Memory B cell (primary cell): ENCODE measurements at regions not wholly inside any gene's neighbourhood (a gene's known extent, or its start where the extent isn't known, plus 50 kb on each side); places are given as distances from the start of the nearest gene placed in this dataset.
"Not testable (repeated sequence)": the region's sequence is repeated elsewhere in the genome, so short reads cannot be mapped to it uniquely, and the experiment has no call there.

Experiments
- ATAC-seq: fragments of 150-1000 bp; cut with Tn5 transposase; 2 replicates; pipeline ENCODE4 v1.10.0; 2021; ENCODE audit warnings: low read depth, mild to moderate bottlenecking, moderate library complexity
- DNase-seq, 2 donors: peaks; one replicate each; pipeline ENCODE4 v3.0.0; 2022; ENCODE audit warnings: low spot score in 2 of 2
- H3K27ac Mint-ChIP-seq: one replicate; pipeline ENCODE4 v1.8.0; 2022; ENCODE audit warnings: mild to moderate bottlenecking, moderate library complexity, mixed read lengths
- H3K27me3 Mint-ChIP-seq: one replicate; pipeline ENCODE4 v1.8.0; 2022; ENCODE audit warnings: mixed read lengths
- H3K36me3 Mint-ChIP-seq: one replicate; pipeline ENCODE4 v1.8.0; 2022; ENCODE audit warnings: mild to moderate bottlenecking, mixed read lengths
- H3K4me1 Mint-ChIP-seq: one replicate; pipeline ENCODE4 v1.8.0; 2022; ENCODE audit warnings: mixed read lengths
- H3K4me3 Mint-ChIP-seq: one replicate; pipeline ENCODE4 v1.8.0; 2022; ENCODE audit warnings: mild to moderate bottlenecking, moderate library complexity, mixed read lengths
- H3K9me3 Mint-ChIP-seq: one replicate; pipeline ENCODE4 v1.8.0; 2022; ENCODE audit warnings: mixed read lengths

GRCh38 chr5:152456815-152457443, 51.9 kb upstream of the NMUR2 start:
- Mint-ChIP-seq H3K9me3 (peaks cover 1% of the 10 kb centered on the region), H3K4me3 (no peak overlapping the region), H3K36me3 (no peaks in the 10 kb centered on the region), H3K27me3 (peaks cover 9% of the 10 kb centered on the region), H3K27ac (no peak overlapping the region), H3K4me1 (peaks cover 7% of the 10 kb centered on the region)
- no peak for ATAC-seq
- no peak for DNase-seq

- H3K36me3 Mint-ChIP-seq = no peaks in the 10 kb centered on the region
- peak overlapping the region; percentile 11 for H3K27ac Mint-ChIP-seq
- H3K4me1 Mint-ChIP-seq = peaks cover 13% of the 10 kb centered on the region
- DNase-seq = peak in 1 of 2 donors; percentile 8
- H3K9me3 Mint-ChIP-seq = no peaks in the 10 kb centered on the region
- ATAC-seq = peak; percentile 88
- H3K4me3 Mint-ChIP-seq = peak overlapping the region; percentile 70
- peaks cover 6% of the 10 kb centered on the region for H3K27me3 Mint-ChIP-seq
Observed at GRCh38 chr5:152462021-152462721, 57.1 kb upstream of the NMUR2 start.

GRCh38 chr5:152464048-152464447, 59.0 kb upstream of the NMUR2 start:
- Mint-ChIP-seq H3K36me3 (no peaks in the 10 kb centered on the region), H3K4me1 (peaks cover 13% of the 10 kb centered on the region), H3K4me3 (no peak overlapping the region), H3K27ac (no peak overlapping the region), H3K9me3 (no peaks in the 10 kb centered on the region), H3K27me3 (peaks cover 5% of the 10 kb centered on the region)
- DNase-seq (no peak), ATAC-seq (no peak)

- Mint-ChIP-seq H3K27me3 (peaks cover 5% of the 10 kb centered on the region), H3K9me3 (no peaks in the 10 kb centered on the region), H3K36me3 (no peaks in the 10 kb centered on the region), H3K4me3 (no peak overlapping the region), H3K27ac (no peak overlapping the region), H3K4me1 (peaks cover 13% of the 10 kb centered on the region)
- DNase-seq (no peak), ATAC-seq (no peak)
Observed at GRCh38 chr5:152465140-152465539, 60.1 kb upstream of the NMUR2 start.

- no peaks in the 10 kb centered on the region for H3K9me3 Mint-ChIP-seq
- no peak for DNase-seq
- ATAC-seq = no peak
- H3K36me3 Mint-ChIP-seq = no peaks in the 10 kb centered on the region
- no peak overlapping the region for H3K27ac Mint-ChIP-seq
- no peak overlapping the region for H3K4me3 Mint-ChIP-seq
- H3K4me1 Mint-ChIP-seq = peaks cover 13% of the 10 kb centered on the region
- peaks cover 10% of the 10 kb centered on the region for H3K27me3 Mint-ChIP-seq
Observed at GRCh38 chr5:152466085-152466745, 61.1 kb upstream of the NMUR2 start.

GRCh38 chr5:152470167-152470566, 65.1 kb upstream of the NMUR2 start:
- DNase-seq = no peak
- no peak for ATAC-seq
- H3K4me3 Mint-ChIP-seq = no peak overlapping the region
- no peaks in the 10 kb centered on the region for H3K9me3 Mint-ChIP-seq
- no peaks in the 10 kb centered on the region for H3K36me3 Mint-ChIP-seq
- H3K4me1 Mint-ChIP-seq = no peaks in the 10 kb centered on the region
- H3K27ac Mint-ChIP-seq = no peak overlapping the region
- peaks cover 19% of the 10 kb centered on the region for H3K27me3 Mint-ChIP-seq

- Mint-ChIP-seq H3K4me3 (no peak overlapping the region), H3K27ac (no peak overlapping the region), H3K36me3 (no peaks in the 10 kb centered on the region), H3K27me3 (peaks cover 18% of the 10 kb centered on the region), H3K4me1 (no peaks in the 10 kb centered on the region), H3K9me3 (no peaks in the 10 kb centered on the region)
- no peak for ATAC-seq
- no peak for DNase-seq
Observed at GRCh38 chr5:152472083-152472482, 67.0 kb upstream of the NMUR2 start.

GRCh38 chr5:152474961-152475360, 69.9 kb upstream of the NMUR2 start:
- no peak overlapping the region for H3K27ac Mint-ChIP-seq
- no peaks in the 10 kb centered on the region for H3K9me3 Mint-ChIP-seq
- H3K36me3 Mint-ChIP-seq = no peaks in the 10 kb centered on the region
- DNase-seq (no peak), ATAC-seq (no peak)
- H3K27me3 Mint-ChIP-seq = peaks cover 14% of the 10 kb centered on the region
- no peak overlapping the region for H3K4me3 Mint-ChIP-seq
- H3K4me1 Mint-ChIP-seq = no peaks in the 10 kb centered on the region

GRCh38 chr5:152477536-152477935, 72.5 kb upstream of the NMUR2 start:
- DNase-seq = no peak
- H3K27ac Mint-ChIP-seq = no peak overlapping the region
- ATAC-seq = no peak
- H3K4me3 Mint-ChIP-seq = no peak overlapping the region
- no peaks in the 10 kb centered on the region for H3K36me3 Mint-ChIP-seq
- no peaks in the 10 kb centered on the region for H3K9me3 Mint-ChIP-seq
- H3K27me3 Mint-ChIP-seq = peaks cover 8% of the 10 kb centered on the region
- H3K4me1 Mint-ChIP-seq = peaks cover 7% of the 10 kb centered on the region

- DNase-seq, H3K4me1 Mint-ChIP-seq, ATAC-seq, H3K4me3 Mint-ChIP-seq, H3K27me3 Mint-ChIP-seq, H3K27ac Mint-ChIP-seq, H3K9me3 Mint-ChIP-seq, H3K36me3 Mint-ChIP-seq: not testable (repeated sequence)
Observed at GRCh38 chr5:152479866-152480265, 74.8 kb upstream of the NMUR2 start.

GRCh38 chr5:152480677-152481076, 75.6 kb upstream of the NMUR2 start:
- H3K4me1 Mint-ChIP-seq, H3K36me3 Mint-ChIP-seq, H3K9me3 Mint-ChIP-seq, H3K27me3 Mint-ChIP-seq, DNase-seq: not testable (repeated sequence)
- ATAC-seq = peak; percentile 39
- H3K4me3 Mint-ChIP-seq = peak overlapping the region; percentile 78
- H3K27ac Mint-ChIP-seq = peak overlapping the region; percentile 76

- no peaks in the 10 kb centered on the region for H3K27me3 Mint-ChIP-seq
- H3K9me3 Mint-ChIP-seq = no peaks in the 10 kb centered on the region
- DNase-seq (no peak), ATAC-seq (no peak)
- H3K36me3 Mint-ChIP-seq = no peaks in the 10 kb centered on the region
- peaks cover 4% of the 10 kb centered on the region for H3K4me1 Mint-ChIP-seq
- H3K27ac Mint-ChIP-seq = no peak overlapping the region
- H3K4me3 Mint-ChIP-seq = no peak overlapping the region
Observed at GRCh38 chr5:152487130-152487529, 82.1 kb upstream of the NMUR2 start.

GRCh38 chr5:152488869-152489268, 83.8 kb upstream of the NMUR2 start:
- Mint-ChIP-seq H3K27ac (no peak overlapping the region), H3K36me3 (no peaks in the 10 kb centered on the region), H3K4me1 (peaks cover 4% of the 10 kb centered on the region), H3K9me3 (no peaks in the 10 kb centered on the region), H3K27me3 (no peaks in the 10 kb centered on the region), H3K4me3 (no peak overlapping the region)
- DNase-seq = no peak
- ATAC-seq = peak; percentile 80

GRCh38 chr5:152499814-152500535, 94.9 kb upstream of the NMUR2 start:
- Mint-ChIP-seq H3K36me3 (no peaks in the 10 kb centered on the region), H3K4me1 (peaks cover 5% of the 10 kb centered on the region), H3K9me3 (peaks cover 1% of the 10 kb centered on the region), H3K27ac (no peak overlapping the region), H3K27me3 (peaks cover 2% of the 10 kb centered on the region), H3K4me3 (no peak overlapping the region)
- DNase-seq (no peak), ATAC-seq (no peak)
